H1 (cell line): ENCODE measurements at regions not wholly inside any gene's neighbourhood (a gene's known extent, or its start where the extent isn't known, plus 50 kb on each side); places are given as distances from the start of the nearest gene placed in this dataset.

Source experiments
- CTCF ChIA-PET: fragments of 300-600 bp; sonication (Branson Sonifier 250); formaldehyde crosslinking; loops from one replicate; lab custom pipeline; 2021; ENCODE audit not compliant: partially characterized antibody; lab: Charles Lee
- POLR2A ChIA-PET: fragments of 300-600 bp; sonication (Branson Sonifier 250); formaldehyde crosslinking; loops from one replicate; lab custom pipeline; 2021; ENCODE audit warnings: inconsistent platforms; ENCODE audit not compliant: partially characterized antibody; lab: Charles Lee
- DNase-seq, 2 experiments: peaks; one replicate each; pipeline versions ENCODE4 v3.0.0 to v3.0.0-alpha.2; 2010 to 2022; ENCODE audit warnings: low spot score in 2 of 2, low read depth in 1 of 2, mixed read lengths in 1 of 2
- FAIRE-seq: peaks from 2 replicates; lab custom pipeline; 2011; peaks lifted over from hg19 to GRCh38; lab: Jason Lieb, UNC
- H2AFZ ChIP-seq: 2 replicates; pipeline ENCODE4 v1.8.1; 2012; ENCODE audit warnings: low read length, inconsistent platforms
- H2AK5ac ChIP-seq: 2 replicates; pipeline ENCODE4 v1.6.1; 2013; ENCODE audit warnings: low read depth, low read length
- H2BK120ac ChIP-seq: replicated peaks from 2 replicates; pipeline ENCODE3; 2013; ENCODE audit warnings: low read depth, low read length, inconsistent platforms
- H2BK12ac ChIP-seq: 2 replicates; pipeline ENCODE4 v1.6.1; 2013; ENCODE audit warnings: low read depth, low read length
- H2BK15ac ChIP-seq: 2 replicates; pipeline ENCODE4 v1.6.1; 2013; ENCODE audit warnings: low read length
- H2BK20ac ChIP-seq: 2 replicates; pipeline ENCODE4 v1.6.1; 2013; ENCODE audit warnings: low read length
- H2BK5ac ChIP-seq: 2 replicates; pipeline ENCODE4 v1.6.1; 2013; ENCODE audit warnings: low read depth, low read length
- H3K14ac ChIP-seq: 2 replicates; pipeline ENCODE4 v1.6.1; 2013; ENCODE audit warnings: inconsistent platforms; ENCODE audit not compliant: insufficient read length
- H3K18ac ChIP-seq: 2 replicates; pipeline ENCODE4 v1.6.1; 2013; ENCODE audit warnings: low read length; ENCODE audit errors: extremely low read depth
- H3K23ac ChIP-seq: 2 replicates; pipeline ENCODE4 v1.6.1; 2013; ENCODE audit warnings: inconsistent platforms; ENCODE audit not compliant: insufficient read length
- H3K23me2 ChIP-seq: 2 replicates; pipeline ENCODE4 v1.6.1; 2013; ENCODE audit warnings: low read depth, low read length
- H3K27ac ChIP-seq: 2 replicates; pipeline ENCODE4 v1.6.1; 2011; ENCODE audit warnings: low read depth, low read length, inconsistent platforms
- H3K27me3 ChIP-seq, 4 experiments: replicated peaks in 1 of 4; 1 replicate in 1 of 4; 2 replicates in 3 of 4; pipeline versions ENCODE4 v1.6.1 to v1.8.1; 2011 to 2013; ENCODE audit warnings: low read length in 3 of 4, mild to moderate bottlenecking in 3 of 4, inconsistent platforms in 2 of 4, mixed read lengths in 2 of 4, moderate library complexity in 1 of 4; ENCODE audit not compliant: control insufficient read depth in 3 of 4, insufficient read depth in 3 of 4; ENCODE audit errors: extremely low read depth in 1 of 4
- H3K36me3 ChIP-seq, 4 experiments: 2 replicates each; pipeline versions ENCODE4 v1.6.1 to v1.8.1; 2011 to 2013; ENCODE audit warnings: mild to moderate bottlenecking in 4 of 4, low read length in 3 of 4, moderate library complexity in 2 of 4, control low read depth in 1 of 4, inconsistent platforms in 1 of 4; ENCODE audit not compliant: insufficient read depth in 4 of 4, control insufficient read depth in 2 of 4
- H3K4ac ChIP-seq: replicated peaks from 2 replicates; pipeline ENCODE3; 2013; ENCODE audit warnings: low read length, low read depth, mixed read lengths, inconsistent platforms; ENCODE audit not compliant: insufficient read length
- H3K4me1 ChIP-seq, 4 experiments: replicated peaks in 1 of 4; 1 replicate in 1 of 4; 2 replicates in 3 of 4; pipeline versions ENCODE4 v1.6.1 to v1.8.1; 2011 to 2013; ENCODE audit warnings: low read length in 3 of 4, inconsistent platforms in 2 of 4, mixed read lengths in 1 of 4; ENCODE audit not compliant: insufficient read depth in 4 of 4, control insufficient read depth in 3 of 4
- H3K4me2 ChIP-seq, 2 experiments: 2 replicates each; pipeline versions ENCODE4 v1.6.1 to v1.8.1; 2011 to 2013; ENCODE audit warnings: low read depth in 2 of 2, low read length in 2 of 2, control low read depth in 1 of 2, inconsistent platforms in 1 of 2, mild to moderate bottlenecking in 1 of 2; ENCODE audit not compliant: insufficient read depth in 1 of 2
- H3K4me3 ChIP-seq, 4 experiments: fragments of 200-600, 300-600 bp in 1 of 4; sonication (generic), shearing (Covaris generic), sonication (Bioruptor Twin) in 1 of 4; 2 replicates each; pipeline versions ENCODE4 v1.5.1 to v1.8.1; 2011 to 2016; ENCODE audit warnings: low read length in 4 of 4, low read depth in 3 of 4, control low read depth in 2 of 4, inconsistent platforms in 2 of 4, mild to moderate bottlenecking in 2 of 4, mixed read lengths in 1 of 4, moderate library complexity in 1 of 4; ENCODE audit not compliant: insufficient read depth in 2 of 4; ENCODE audit errors: extremely low read depth in 1 of 4
- H3K56ac ChIP-seq: replicated peaks from 2 replicates; pipeline ENCODE3; 2013; ENCODE audit warnings: low read depth, mild to moderate bottlenecking, mixed read lengths, low read length, inconsistent platforms; ENCODE audit not compliant: insufficient read length
- H3K79me1 ChIP-seq: 2 replicates; pipeline ENCODE4 v1.6.1; 2013; ENCODE audit warnings: low read depth, low read length, control low read depth
- H3K79me2 ChIP-seq, 2 experiments: 2 replicates each; pipeline versions ENCODE4 v1.6.1 to v1.8.1; 2012 to 2013; ENCODE audit warnings: low read length in 2 of 2, mild to moderate bottlenecking in 2 of 2, inconsistent platforms in 1 of 2; ENCODE audit not compliant: insufficient read depth in 2 of 2, control insufficient read depth in 1 of 2
- H3K9ac ChIP-seq, 4 experiments: replicated peaks in 1 of 4; 1 replicate in 1 of 4; 2 replicates in 3 of 4; pipeline versions ENCODE4 v1.6.1 to v1.8.1; 2011 to 2013; ENCODE audit warnings: low read depth in 3 of 4, low read length in 3 of 4, control low read depth in 2 of 4, mild to moderate bottlenecking in 2 of 4, moderate library complexity in 2 of 4, inconsistent platforms in 1 of 4; ENCODE audit errors: extremely low read depth in 1 of 4
- H3K9me3 ChIP-seq, 2 experiments: 2 replicates each; pipeline versions ENCODE4 v1.6.1 to v1.8.1; 2012 to 2013; ENCODE audit warnings: mild to moderate bottlenecking in 2 of 2, moderate library complexity in 2 of 2, control low read depth in 1 of 2, inconsistent platforms in 1 of 2, low read depth in 1 of 2, low read length in 1 of 2, mixed read lengths in 1 of 2; ENCODE audit not compliant: insufficient read depth in 2 of 2
- H4K20me1 ChIP-seq, 2 experiments: replicated peaks in 1 of 2; 2 replicates each; pipeline versions ENCODE3 to v1.8.1; 2011 to 2013; ENCODE audit warnings: inconsistent platforms in 2 of 2, low read length in 2 of 2, mild to moderate bottlenecking in 1 of 2; ENCODE audit not compliant: insufficient read depth in 2 of 2, control insufficient read depth in 1 of 2
- H4K5ac ChIP-seq: 2 replicates; pipeline ENCODE4 v1.6.1; 2013; ENCODE audit warnings: low read length, low read depth, mixed read lengths, inconsistent platforms; ENCODE audit not compliant: insufficient read length
- H4K8ac ChIP-seq: 2 replicates; pipeline ENCODE4 v1.8.0; 2013; ENCODE audit warnings: mild to moderate bottlenecking, moderate library complexity, low read length, inconsistent platforms; ENCODE audit not compliant: insufficient read depth; ENCODE audit errors: extremely low read depth
- H4K91ac ChIP-seq: replicated peaks from 2 replicates; pipeline ENCODE3; 2013; ENCODE audit warnings: low read length, mixed read lengths, inconsistent platforms; ENCODE audit not compliant: insufficient read length
- ATF2 ChIP-seq: IDR thresholded peaks from 2 replicates; pipeline ENCODE4 v1.6.1; 2012; ENCODE audit warnings: low read length, inconsistent platforms
- CHD1 ChIP-seq: IDR thresholded peaks from 2 replicates; pipeline ENCODE4 v1.6.1; 2012; ENCODE audit warnings: low read depth, low read length, improper control_type of control experiment
- GABPA ChIP-seq: IDR thresholded peaks from 2 replicates; pipeline ENCODE4 v1.6.1; 2011; ENCODE audit warnings: mild to moderate bottlenecking, low read length, moderate library complexity, borderline replicate concordance; ENCODE audit not compliant: insufficient read depth
- MAX ChIP-seq: IDR thresholded peaks from 2 replicates; pipeline ENCODE4 v1.6.1; 2012; ENCODE audit warnings: inconsistent platforms
- POLR2A ChIP-seq, 2 experiments: IDR thresholded peaks; 1 replicate in 1 of 2; 2 replicates in 1 of 2; pipeline ENCODE4 v1.6.1; 2011; ENCODE audit warnings: low read depth in 2 of 2, low read length in 2 of 2, mild to moderate bottlenecking in 2 of 2; ENCODE audit errors: control extremely low read depth in 1 of 2
- SAP30 ChIP-seq: fragments of 300-600 bp; sonication (generic); IDR thresholded peaks from 2 replicates; pipeline ENCODE4 v1.7.1; 2012; ENCODE audit warnings: low read length, moderate library complexity, mild to moderate bottlenecking, inconsistent platforms; ENCODE audit not compliant: insufficient read depth, insufficient replicate concordance
- SP1 ChIP-seq: IDR thresholded peaks from 2 replicates; pipeline ENCODE4 v1.6.1; 2011; ENCODE audit warnings: low read depth, low read length
- SP2 ChIP-seq: IDR thresholded peaks from 2 replicates; pipeline ENCODE4 v1.6.1; 2012; ENCODE audit warnings: mild to moderate bottlenecking, low read length, inconsistent platforms
- TCF12 ChIP-seq: IDR thresholded peaks from 2 replicates; pipeline ENCODE4 v1.6.1; 2011; ENCODE audit warnings: low read depth, mild to moderate bottlenecking, low read length
- USF2 ChIP-seq: IDR thresholded peaks from 2 replicates; pipeline ENCODE4 v1.6.1; 2011; ENCODE audit warnings: low read length, improper control_type of control experiment
- WGBS, 2 experiments: shearing (Covaris generic) in 1 of 2; methylation state at CpG; one replicate each; pipeline versions ENCODE4 v1.1.6 to v1.1.7; 2013 to 2015; ENCODE audit warnings: low lambda C conversion rate in 2 of 2, mixed read lengths in 2 of 2, inconsistent platforms in 1 of 2, low coverage in 1 of 2, missing lambda C conversion rate in 1 of 2; ENCODE audit not compliant: insufficient replicate concordance in 2 of 2, insufficient coverage in 1 of 2, insufficient read length in 1 of 2; ENCODE audit errors: extremely low coverage in 1 of 2, missing lambda C conversion rate in 1 of 2; 5-methylcytosine and 5-hydroxymethylcytosine counted together

- H3K4me3 ChIP-seq = no peak overlapping the region
- H2BK5ac ChIP-seq = no peak overlapping the region
- no peak overlapping the region for H3K4ac ChIP-seq
- no peaks in the 10 kb centered on the region; the same call in 1 of the 2 replicates for H3K23me2 ChIP-seq
- H3K18ac ChIP-seq = no peak overlapping the region
- H3K9ac ChIP-seq = no peak overlapping the region
- H2BK15ac ChIP-seq = no peak overlapping the region
- no peak overlapping the region for H3K4me2 ChIP-seq
- no peak overlapping the region for H2AK5ac ChIP-seq
- H3K36me3 ChIP-seq = no peaks in the 10 kb centered on the region
- no peak overlapping the region for H3K23ac ChIP-seq
- peaks cover 0 to 12% (median 9%) of the 10 kb centered on the region in 4 experiments; a peak in 5 of 7 replicates for H3K4me1 ChIP-seq
- no peak for FAIRE-seq
- no peaks in the 10 kb centered on the region for H3K79me2 ChIP-seq
- H2AFZ ChIP-seq = no peak overlapping the region
- no peaks in the 10 kb centered on the region for H3K9me3 ChIP-seq
- POLR2A ChIA-PET = interaction anchor here (0.7 kb wide), 1 partner anchor 11 kb away, joined by 3 read pairs; no protein-coding TSS in a partner anchor
- H2BK20ac ChIP-seq = no peak overlapping the region
- TF ChIP-seq SP1 (no peak), TCF12 (no peak), SAP30 (no peak), CHD1 (no peak), GABPA (no peak), POLR2A (IDR thresholded peaks at IDR 0.05; ENCODE audit: control extremely low read depth in 1 of 2, low read depth in 2 of 2, low read length in 2 of 2) (no peak), MAX (no peak), SP2 (no peak), USF2 (no peak), ATF2 (no peak)
- TF ChIP-seq, all 59 proteins: peak for 0
- Histone ChIP-seq H4K91ac (no peak overlapping the region), H3K56ac (no peak overlapping the region), H2BK12ac (no peak overlapping the region), H2BK120ac (no peak overlapping the region), H3K79me1 (no peaks in the 10 kb centered on the region), H3K14ac (no peak overlapping the region), H3K27me3 (no peaks in the 10 kb centered on the region), H4K20me1 (no peaks in the 10 kb centered on the region), H4K8ac (no peak overlapping the region), H3K27ac (no peak overlapping the region), H4K5ac (no peak overlapping the region)
- CTCF ChIA-PET = interaction anchor here (0.9 to 1.2 kb wide), 2 partner anchors 17 to 18 kb away, joined by 3 to 4 read pairs; no protein-coding TSS in a partner anchor
- WGBS, 2 experiments = 95% methylated on average over 3 of the region's 3 CpGs; no CpG with 5 or more reads in 1 of the 2 experiments
- DNase-seq = no peak
Observed at GRCh38 chr10:58979711-58980110, 196.7 kb upstream of the PHYHIPL start.
